GM12892 (cell line): ENCODE measurements at regions not wholly inside any gene's neighbourhood (a gene's known extent, or its start where the extent isn't known, plus 50 kb on each side); places are given as distances from the start of the nearest gene placed in this dataset.

Experiments
- POLR2A ChIP-seq: IDR thresholded peaks from 2 replicates; pipeline ENCODE4 v1.6.1; 2011; ENCODE audit warnings: low read depth, low read length, control low read depth
- POLR2AphosphoS5 ChIP-seq: IDR thresholded peaks from 2 replicates; pipeline ENCODE4 v1.6.1; 2011; ENCODE audit warnings: low read depth, low read length, control low read depth
- TAF1 ChIP-seq: IDR thresholded peaks from 2 replicates; pipeline ENCODE4 v1.6.1; 2011; ENCODE audit warnings: low read depth, mild to moderate bottlenecking, control low read depth, low read length, borderline replicate concordance

- TF ChIP-seq POLR2A, result no peak
- no peak for TF ChIP-seq POLR2AphosphoS5
- no peak for TF ChIP-seq TAF1
These were observed 76.5 kb downstream of the RHOU start for GRCh38 chr1:228811712-228812305.
